ENCODE measurements at regions not wholly inside any gene's neighbourhood (a gene's known extent, or its start where the extent isn't known, plus 50 kb on each side); places are given as distances from the start of the nearest gene placed in this dataset.

GRCh38 chr4:30471861-30472260, 248.3 kb upstream of the PCDH7 start:
- DNase-seq (ENCODE audit: low read depth) = no peak
- TF ChIP-seq, protein P1, sequence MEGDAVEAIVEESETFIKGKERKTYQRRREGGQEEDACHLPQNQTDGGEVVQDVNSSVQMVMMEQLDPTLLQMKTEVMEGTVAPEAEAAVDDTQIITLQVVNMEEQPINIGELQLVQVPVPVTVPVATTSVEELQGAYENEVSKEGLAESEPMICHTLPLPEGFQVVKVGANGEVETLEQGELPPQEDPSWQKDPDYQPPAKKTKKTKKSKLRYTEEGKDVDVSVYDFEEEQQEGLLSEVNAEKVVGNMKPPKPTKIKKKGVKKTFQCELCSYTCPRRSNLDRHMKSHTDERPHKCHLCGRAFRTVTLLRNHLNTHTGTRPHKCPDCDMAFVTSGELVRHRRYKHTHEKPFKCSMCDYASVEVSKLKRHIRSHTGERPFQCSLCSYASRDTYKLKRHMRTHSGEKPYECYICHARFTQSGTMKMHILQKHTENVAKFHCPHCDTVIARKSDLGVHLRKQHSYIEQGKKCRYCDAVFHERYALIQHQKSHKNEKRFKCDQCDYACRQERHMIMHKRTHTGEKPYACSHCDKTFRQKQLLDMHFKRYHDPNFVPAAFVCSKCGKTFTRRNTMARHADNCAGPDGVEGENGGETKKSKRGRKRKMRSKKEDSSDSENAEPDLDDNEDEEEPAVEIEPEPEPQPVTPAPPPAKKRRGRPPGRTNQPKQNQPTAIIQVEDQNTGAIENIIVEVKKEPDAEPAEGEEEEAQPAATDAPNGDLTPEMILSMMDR (conservative IDR thresholded peaks at IDR 0.05; ENCODE audit: low read length) = no peak
- no peak overlapping the region for H3K4me3 ChIP-seq (ENCODE audit: low read length)

DNA sequence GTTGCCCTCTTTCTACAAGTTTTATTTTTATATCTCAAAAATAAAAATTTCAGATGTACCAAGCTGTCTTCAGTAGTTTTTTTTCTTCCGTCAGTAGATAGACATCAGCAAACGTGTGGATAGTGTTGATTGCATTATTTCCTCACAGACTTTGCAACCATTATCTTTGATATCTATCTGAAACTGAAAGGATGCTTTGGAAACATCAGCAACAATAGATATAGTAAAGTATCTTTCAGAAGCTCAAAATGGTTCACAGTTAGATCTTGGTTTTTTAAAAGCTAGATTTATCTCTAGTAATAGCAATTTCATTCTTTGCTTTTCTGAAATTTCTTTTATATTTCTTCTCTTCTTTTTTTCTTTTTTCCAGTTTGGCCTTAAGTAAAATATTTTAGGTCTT, 246.9 kb upstream of the PCDH7 start:
- TF ChIP-seq, protein P1 (conservative IDR thresholded peaks at IDR 0.05; ENCODE audit: low read length) = no peak
- H3K4me3 ChIP-seq (ENCODE audit: low read length) = no peak overlapping the region
- no peak for DNase-seq (ENCODE audit: low read depth)

DNA sequence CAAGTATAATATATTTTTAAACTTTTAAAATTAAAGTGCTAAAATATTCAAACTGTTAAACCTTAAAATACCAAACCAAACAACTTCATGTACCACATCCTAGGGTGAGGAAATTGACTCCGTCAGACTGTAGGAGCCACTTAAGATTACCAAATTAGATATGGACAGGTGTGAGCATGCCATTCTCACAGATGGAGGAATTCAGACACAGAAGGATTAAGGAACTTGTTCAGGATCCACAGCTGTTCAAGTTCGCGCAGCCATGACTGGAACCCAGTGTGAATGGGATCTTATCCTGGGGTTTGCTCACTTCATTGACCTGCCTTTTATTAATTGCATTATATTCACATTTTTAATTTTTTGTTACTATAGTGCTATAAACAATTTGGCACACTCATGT, 224.9 kb upstream of the PCDH7 start:
- H3K4me3 ChIP-seq (ENCODE audit: low read length) = no peak overlapping the region
- DNase-seq (ENCODE audit: low read depth) = no peak
- TF ChIP-seq, protein P1 (conservative IDR thresholded peaks at IDR 0.05; ENCODE audit: low read length) = no peak

- TF ChIP-seq, protein P1 (conservative IDR thresholded peaks at IDR 0.05; ENCODE audit: low read length) = no peak
- DNase-seq (ENCODE audit: low read depth) = no peak
- H3K4me3 ChIP-seq (ENCODE audit: low read length) = no peak overlapping the region
Measured at GRCh38 chr4:30495651-30496310, 224.4 kb upstream of the PCDH7 start.

DNA sequence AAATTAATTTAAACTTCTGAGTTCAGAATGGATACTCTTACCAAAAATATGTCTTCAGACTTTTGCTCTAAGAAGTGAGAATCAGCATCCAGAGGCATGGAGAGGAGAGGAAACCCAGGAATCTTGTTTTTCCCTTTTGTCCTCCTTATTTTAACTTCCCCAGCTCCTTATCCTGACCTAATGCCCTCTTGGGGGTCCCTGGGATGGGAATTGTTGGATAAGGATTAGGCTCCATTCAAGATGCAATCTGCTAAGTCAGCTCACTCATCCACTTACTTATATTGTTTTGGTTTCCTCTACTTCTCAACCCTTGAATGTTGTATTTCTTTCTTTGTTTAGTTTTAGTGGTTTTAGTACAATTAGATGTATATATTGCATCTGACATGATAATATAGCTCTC, 208.4 kb upstream of the PCDH7 start:
- DNase-seq (ENCODE audit: low read depth) = no peak
- TF ChIP-seq, protein P1 (conservative IDR thresholded peaks at IDR 0.05; ENCODE audit: low read length) = no peak
- H3K4me3 ChIP-seq (ENCODE audit: low read length) = no peak overlapping the region

- TF ChIP-seq, protein P1 (conservative IDR thresholded peaks at IDR 0.05; ENCODE audit: low read length) = no peak
- DNase-seq (ENCODE audit: low read depth) = no peak
- no peak overlapping the region for H3K4me3 ChIP-seq (ENCODE audit: low read length)
Measured at GRCh38 chr4:30518211-30518610, 202.0 kb upstream of the PCDH7 start.

- DNase-seq (ENCODE audit: low read depth) = no peak
- H3K4me3 ChIP-seq (ENCODE audit: low read length) = no peak overlapping the region
- TF ChIP-seq, protein P1 (conservative IDR thresholded peaks at IDR 0.05; ENCODE audit: low read length) = no peak
Measured at GRCh38 chr4:30525662-30526315, 194.4 kb upstream of the PCDH7 start.

All from AG10803 (cell line).